ENCODE measurements at regions not wholly inside any gene's neighbourhood (a gene's known extent, or its start where the extent isn't known, plus 50 kb on each side); places are given as distances from the start of the nearest gene placed in this dataset.
"Not testable (repeated sequence)": the region's sequence is repeated elsewhere in the genome, so short reads cannot be mapped to it uniquely, and the experiment has no call there.

GRCh38 chr21:19461481-19462205 lies 1058.1 kb upstream of the TMPRSS15 start:
- no peak for DNase-seq (ENCODE audit: low read depth, low spot score)
- Histone ChIP-seq H3K4me1 (ENCODE audit: insufficient read depth, insufficient read length) (no peaks in the 10 kb centered on the region), H3K36me3 (ENCODE audit: insufficient read depth, insufficient read length, low read length) (no peaks in the 10 kb centered on the region), H3K4me3 (ENCODE audit: insufficient read length, low read depth) (no peak overlapping the region), H3K9me3 (ENCODE audit: insufficient read depth, low read length) (no peaks in the 10 kb centered on the region), H3K9ac (ENCODE audit: insufficient read length, low read depth) (no peak overlapping the region), H3K27me3 (ENCODE audit: insufficient read depth, insufficient read length) (no peaks in the 10 kb centered on the region)
- TF ChIP-seq YY1 (IDR thresholded peaks at IDR 0.05; ENCODE audit: insufficient read depth, insufficient read length) (no peak), ZNF274 (IDR thresholded peaks at IDR 0.05; ENCODE audit: low read depth, low read length) (no peak), SUZ12 (IDR thresholded peaks at IDR 0.05; ENCODE audit: extremely low read depth, insufficient read depth, insufficient read length) (no peak)

DNA sequence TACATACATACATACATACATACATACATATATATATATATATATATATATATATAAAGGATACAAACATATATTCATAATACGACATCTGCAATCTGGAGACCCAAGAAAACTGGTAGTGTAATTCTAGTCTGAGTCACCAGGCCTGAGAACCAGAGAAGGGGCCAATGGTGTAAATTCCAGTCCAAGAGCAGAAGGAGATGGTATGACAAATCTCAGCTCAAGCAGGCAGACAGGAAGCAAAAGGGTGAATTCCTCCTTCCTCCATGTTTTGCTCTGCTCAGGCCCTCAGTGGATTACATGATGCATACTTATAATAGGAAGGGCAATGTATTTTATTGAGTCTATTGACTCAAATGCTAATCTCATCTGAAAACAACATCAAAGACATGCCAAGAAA lies 1060.4 kb upstream of the TMPRSS15 start:
- H3K36me3 ChIP-seq (ENCODE audit: insufficient read depth, insufficient read length, low read length), result no peaks in the 10 kb centered on the region
- no peak overlapping the region for H3K9ac ChIP-seq (ENCODE audit: insufficient read length, low read depth)
- no peaks in the 10 kb centered on the region for H3K27me3 ChIP-seq (ENCODE audit: insufficient read depth, insufficient read length)
- no peak for DNase-seq (ENCODE audit: low read depth, low spot score)
- TF ChIP-seq YY1 (IDR thresholded peaks at IDR 0.05; ENCODE audit: insufficient read depth, insufficient read length) (no peak), SUZ12 (IDR thresholded peaks at IDR 0.05; ENCODE audit: extremely low read depth, insufficient read depth, insufficient read length) (no peak), ZNF274 (IDR thresholded peaks at IDR 0.05; ENCODE audit: low read depth, low read length) (no peak)
- 0 out of 2 replicates have a peak, but pooled peaks cover 6% of the 10 kb centered on the region for H3K9me3 ChIP-seq (ENCODE audit: insufficient read depth, low read length)
- no peak overlapping the region for H3K4me3 ChIP-seq (ENCODE audit: insufficient read length, low read depth)
- H3K4me1 ChIP-seq (ENCODE audit: insufficient read depth, insufficient read length), result no peaks in the 10 kb centered on the region

GRCh38 chr21:19468991-19469715 lies 1065.6 kb upstream of the TMPRSS15 start:
- no peak overlapping the region for H3K9ac ChIP-seq (ENCODE audit: insufficient read length, low read depth)
- H3K36me3 ChIP-seq (ENCODE audit: insufficient read depth, insufficient read length, low read length), result no peaks in the 10 kb centered on the region
- DNase-seq (ENCODE audit: low read depth, low spot score), result no peak
- peaks cover 29% of the 10 kb centered on the region for H3K9me3 ChIP-seq (ENCODE audit: insufficient read depth, low read length)
- no peaks in the 10 kb centered on the region for H3K4me1 ChIP-seq (ENCODE audit: insufficient read depth, insufficient read length)
- no peak for TF ChIP-seq ZNF274 (IDR thresholded peaks at IDR 0.05; ENCODE audit: low read depth, low read length)
- TF ChIP-seq YY1 (IDR thresholded peaks at IDR 0.05; ENCODE audit: insufficient read depth, insufficient read length), result no peak
- TF ChIP-seq SUZ12 (IDR thresholded peaks at IDR 0.05; ENCODE audit: extremely low read depth, insufficient read depth, insufficient read length), result no peak
- H3K27me3 ChIP-seq (ENCODE audit: insufficient read depth, insufficient read length), result no peaks in the 10 kb centered on the region
- H3K4me3 ChIP-seq (ENCODE audit: insufficient read length, low read depth), result no peak overlapping the region

GRCh38 chr21:19475525-19475924 lies 1071.9 kb upstream of the TMPRSS15 start:
- no peak for DNase-seq (ENCODE audit: low read depth, low spot score)
- Histone ChIP-seq H3K9ac (ENCODE audit: insufficient read length, low read depth) (no peak overlapping the region), H3K4me1 (ENCODE audit: insufficient read depth, insufficient read length) (no peaks in the 10 kb centered on the region), H3K27me3 (ENCODE audit: insufficient read depth, insufficient read length) (no peaks in the 10 kb centered on the region), H3K36me3 (ENCODE audit: insufficient read depth, insufficient read length, low read length) (no peaks in the 10 kb centered on the region), H3K9me3 (ENCODE audit: insufficient read depth, low read length) (peaks cover 31% of the 10 kb centered on the region), H3K4me3 (ENCODE audit: insufficient read length, low read depth) (no peak overlapping the region)
- TF ChIP-seq ZNF274 (IDR thresholded peaks at IDR 0.05; ENCODE audit: low read depth, low read length), result no peak
- TF ChIP-seq SUZ12 (IDR thresholded peaks at IDR 0.05; ENCODE audit: extremely low read depth, insufficient read depth, insufficient read length), result no peak
- TF ChIP-seq YY1 (IDR thresholded peaks at IDR 0.05; ENCODE audit: insufficient read depth, insufficient read length), result no peak

DNA sequence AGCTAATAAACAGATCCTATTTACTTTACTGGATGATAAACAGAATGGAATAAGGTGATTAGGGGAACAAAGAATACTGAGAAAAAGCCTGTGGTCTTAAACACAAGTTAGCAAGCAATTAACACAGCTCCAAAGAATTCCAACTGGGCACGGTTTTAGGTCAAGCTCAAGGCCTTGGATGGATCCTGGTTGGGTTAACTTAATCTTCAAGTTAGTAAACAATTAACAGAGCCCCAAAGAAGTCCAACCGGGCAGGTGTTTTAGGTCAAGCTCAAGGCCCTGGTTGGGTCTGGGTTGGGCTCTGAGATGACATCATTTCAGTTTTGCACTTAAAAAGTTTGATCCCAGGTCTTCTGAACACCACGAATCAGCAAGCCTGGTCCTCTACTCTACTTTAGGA lies 1086.3 kb upstream of the TMPRSS15 start:
- DNase-seq (ENCODE audit: low read depth, low spot score), result no peak
- no peaks in the 10 kb centered on the region for H3K36me3 ChIP-seq (ENCODE audit: insufficient read depth, insufficient read length, low read length)

DNA sequence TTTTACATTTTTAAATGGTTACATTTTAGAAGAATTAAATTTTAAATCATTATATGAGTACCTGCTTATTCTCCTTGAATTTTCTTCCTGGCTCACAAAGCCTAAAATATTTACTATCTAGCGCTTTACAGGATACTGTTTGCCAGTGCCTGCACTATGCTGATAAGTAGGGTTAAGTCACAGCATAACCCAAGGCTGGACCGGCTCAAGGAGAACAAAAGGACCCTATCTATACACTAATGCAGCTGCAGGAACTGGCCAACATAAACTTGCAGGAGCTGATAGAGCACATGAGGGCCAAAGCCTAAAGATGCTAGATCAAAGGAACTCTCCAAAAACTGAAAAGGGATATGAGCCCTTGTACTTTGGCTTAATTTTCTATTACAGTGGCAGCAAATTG lies 1086.9 kb upstream of the TMPRSS15 start:
- H3K27me3 ChIP-seq (ENCODE audit: insufficient read depth, insufficient read length), result no peaks in the 10 kb centered on the region
- TF ChIP-seq SUZ12 (IDR thresholded peaks at IDR 0.05; ENCODE audit: extremely low read depth, insufficient read depth, insufficient read length) (no peak), YY1 (IDR thresholded peaks at IDR 0.05; ENCODE audit: insufficient read depth, insufficient read length) (no peak), ZNF274 (IDR thresholded peaks at IDR 0.05; ENCODE audit: low read depth, low read length) (no peak)
- no peaks in the 10 kb centered on the region for H3K4me1 ChIP-seq (ENCODE audit: insufficient read depth, insufficient read length)
- H3K9me3 ChIP-seq (ENCODE audit: insufficient read depth, low read length), result no peaks in the 10 kb centered on the region
- no peaks in the 10 kb centered on the region for H3K36me3 ChIP-seq (ENCODE audit: insufficient read depth, insufficient read length, low read length)
- no peak for DNase-seq (ENCODE audit: low read depth, low spot score)
- no peak overlapping the region for H3K4me3 ChIP-seq (ENCODE audit: insufficient read length, low read depth)
- H3K9ac ChIP-seq (ENCODE audit: insufficient read length, low read depth), result no peak overlapping the region

More for the DNA sequence above, 1086.3 kb upstream of the TMPRSS15 start:
- H3K4me1 ChIP-seq (ENCODE audit: insufficient read depth, insufficient read length), result no peaks in the 10 kb centered on the region
- TF ChIP-seq ZNF274 (IDR thresholded peaks at IDR 0.05; ENCODE audit: low read depth, low read length) (no peak), YY1 (IDR thresholded peaks at IDR 0.05; ENCODE audit: insufficient read depth, insufficient read length) (no peak), SUZ12 (IDR thresholded peaks at IDR 0.05; ENCODE audit: extremely low read depth, insufficient read depth, insufficient read length) (no peak)
- no peaks in the 10 kb centered on the region for H3K27me3 ChIP-seq (ENCODE audit: insufficient read depth, insufficient read length)
- H3K4me3 ChIP-seq (ENCODE audit: insufficient read length, low read depth), result no peak overlapping the region
- H3K9me3 ChIP-seq (ENCODE audit: insufficient read depth, low read length), result no peaks in the 10 kb centered on the region
- no peak overlapping the region for H3K9ac ChIP-seq (ENCODE audit: insufficient read length, low read depth)

- not testable (repeated sequence) for H3K4me3 ChIP-seq (ENCODE audit: insufficient read length, low read depth); H3K27me3 ChIP-seq (ENCODE audit: insufficient read depth, insufficient read length); H3K9me3 ChIP-seq (ENCODE audit: insufficient read depth, low read length); H3K9ac ChIP-seq (ENCODE audit: insufficient read length, low read depth); H3K4me1 ChIP-seq (ENCODE audit: insufficient read depth, insufficient read length); H3K36me3 ChIP-seq (ENCODE audit: insufficient read depth, insufficient read length, low read length); DNase-seq (ENCODE audit: low read depth, low spot score)
These were observed 1090.1 kb upstream of the TMPRSS15 start for GRCh38 chr21:19493437-19494241.

Data from NT2/D1 (cell line).